ENCODE measurements at regions not wholly inside any gene's neighbourhood (a gene's known extent, or its start where the extent isn't known, plus 50 kb on each side); places are given as distances from the start of the nearest gene placed in this dataset.

GRCh38 chr10:57260175-57260574 lies 899.1 kb upstream of the ZWINT start:
- TF ChIP-seq CTCF (IDR thresholded peaks at IDR 0.05) = no peak
- no peak for TF ChIP-seq POLR2A (IDR thresholded peaks at IDR 0.05)

Measured in esophagus squamous epithelium (tissue), 4 donors.